MM.1S (cell line): ENCODE measurements at regions not wholly inside any gene's neighbourhood (a gene's known extent, or its start where the extent isn't known, plus 50 kb on each side); places are given as distances from the start of the nearest gene placed in this dataset.

Source experiments
- DNase-seq: peaks from one replicate; pipeline ENCODE4 v3.0.0-alpha.2; 2015
- H2AFZ ChIP-seq: fragments of 300-600 bp; sonication (generic); 2 replicates; pipeline ENCODE4 v1.6.0; 2016; ENCODE audit warnings: antibody characterized with exemption, low read length
- H3F3A ChIP-seq: fragments of 300-600 bp; sonication (generic); 2 replicates; pipeline ENCODE4 v1.6.1; 2016; ENCODE audit warnings: mild to moderate bottlenecking, antibody characterized with exemption, low read length, moderate library complexity, mixed read lengths; ENCODE audit not compliant: insufficient read depth
- H3K27ac ChIP-seq: fragments of 300-600 bp; sonication (generic); 2 replicates; pipeline ENCODE4 v1.5.1; 2016; ENCODE audit warnings: mild to moderate bottlenecking, low read length
- H3K27me3 ChIP-seq: fragments of 300-600 bp; sonication (generic); replicated peaks from 2 replicates; pipeline ENCODE4 v1.6.0; 2016; ENCODE audit warnings: low read length; ENCODE audit not compliant: insufficient read depth
- H3K36me3 ChIP-seq: fragments of 300-600 bp; sonication (generic); replicated peaks from 2 replicates; pipeline ENCODE4 v1.6.1; 2016; ENCODE audit warnings: mild to moderate bottlenecking, low read length, mixed read lengths; ENCODE audit not compliant: insufficient read depth
- H3K4me1 ChIP-seq: fragments of 300-600 bp; sonication (generic); 2 replicates; pipeline ENCODE4 v1.6.1; 2016; ENCODE audit warnings: low read length, mixed read lengths
- H3K4me2 ChIP-seq: fragments of 300-600 bp; sonication (generic); 2 replicates; pipeline ENCODE4 v1.6.0; 2016; ENCODE audit warnings: low read depth, low read length
- H3K4me3 ChIP-seq: fragments of 300-600 bp; sonication (generic); 2 replicates; pipeline ENCODE4 v1.5.1; 2016; ENCODE audit warnings: low read length, mixed read lengths
- H3K79me2 ChIP-seq: fragments of 300-600 bp; sonication (generic); 2 replicates; pipeline ENCODE4 v1.6.1; 2016; ENCODE audit warnings: mixed run types, low read length, mixed read lengths
- H3K9ac ChIP-seq: fragments of 300-600 bp; sonication (generic); 2 replicates; pipeline ENCODE4 v1.6.1; 2016; ENCODE audit warnings: low read length, mixed read lengths
- H3K9me2 ChIP-seq: fragments of 300-600 bp; sonication (generic); replicated peaks from 2 replicates; pipeline ENCODE4 v1.6.1; 2016; ENCODE audit warnings: mild to moderate bottlenecking, low read length, mixed read lengths; ENCODE audit not compliant: insufficient read depth
- H3K9me3 ChIP-seq: fragments of 300-600 bp; sonication (generic); replicated peaks from 2 replicates; pipeline ENCODE4 v1.6.1; 2016; ENCODE audit warnings: mild to moderate bottlenecking, low read length, mixed read lengths; ENCODE audit not compliant: insufficient read depth
- H4K20me1 ChIP-seq: fragments of 300-600 bp; sonication (generic); 2 replicates; pipeline ENCODE4 v1.6.1; 2016; ENCODE audit warnings: mild to moderate bottlenecking, low read length, moderate library complexity, mixed read lengths; ENCODE audit not compliant: insufficient read depth
- EZH2 ChIP-seq: fragments of 300-600 bp; sonication (generic); optimal IDR thresholded peaks from 2 replicates; pipeline ENCODE3; 2017; ENCODE audit warnings: low read depth, mild to moderate bottlenecking, antibody characterized with exemption, low read length, mixed read lengths
- EZH2phosphoT487 ChIP-seq: fragments of 300-600 bp; sonication (generic); IDR thresholded peaks from 2 replicates; pipeline ENCODE4 v1.6.1; 2018; ENCODE audit warnings: antibody characterized with exemption, low read length
- TF ChIP-seq, protein P1 (sequence below): fragments of 300-600 bp; sonication (generic); IDR thresholded peaks from 2 replicates; pipeline ENCODE4 v1.5.1; 2016; ENCODE audit warnings: antibody characterized with exemption, low read length, mixed read lengths

DNA sequence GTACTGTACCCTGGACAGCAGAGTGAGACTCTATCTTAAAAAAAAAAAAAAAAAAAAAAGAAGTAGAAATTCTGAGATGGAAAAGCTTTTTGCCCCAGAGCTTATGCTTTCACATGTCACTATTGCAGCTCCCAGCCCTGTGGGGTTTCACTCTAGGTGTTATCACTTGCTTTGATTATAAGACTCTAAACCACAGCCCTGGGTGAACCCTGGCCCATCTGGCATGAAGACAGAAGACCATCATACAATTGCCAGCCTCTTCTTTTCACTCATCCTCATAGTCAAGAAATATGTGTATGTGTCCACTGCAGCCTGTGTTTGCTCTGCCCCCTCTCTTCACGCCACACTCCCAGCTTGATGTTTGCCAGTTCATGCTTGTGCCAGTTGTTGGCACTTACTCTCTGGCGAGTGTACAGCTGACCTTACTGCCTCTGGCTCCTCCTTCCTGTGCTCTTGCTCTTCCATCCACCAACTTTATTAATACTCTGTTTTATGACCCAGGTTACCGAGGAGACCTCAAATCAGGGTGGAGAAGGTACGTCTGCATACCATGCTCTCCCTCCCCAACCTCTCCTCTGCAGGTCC is 136.7 kb upstream of the NCK2 start:
- H3K79me2 ChIP-seq: no peaks in the 10 kb centered on the region
- H3K9ac ChIP-seq: no peak overlapping the region
- H3F3A ChIP-seq: no peaks in the 10 kb centered on the region
- H3K36me3 ChIP-seq: no peaks in the 10 kb centered on the region
- no peaks in the 10 kb centered on the region for H3K27me3 ChIP-seq
- DNase-seq: no peak
- no peak overlapping the region for H3K27ac ChIP-seq
- no peak overlapping the region for H3K4me2 ChIP-seq
- H3K4me3 ChIP-seq: no peak overlapping the region
- TF ChIP-seq EZH2: no peak
- no peak overlapping the region for H2AFZ ChIP-seq
- H4K20me1 ChIP-seq: no peaks in the 10 kb centered on the region
- H3K9me2 ChIP-seq: no peaks in the 10 kb centered on the region
- H3K9me3 ChIP-seq: no peaks in the 10 kb centered on the region
- no peaks in the 10 kb centered on the region for H3K4me1 ChIP-seq

GRCh38 chr2:105606081-105606480 is 138.6 kb upstream of the NCK2 start:
- Histone ChIP-seq H3K9me3 (no peaks in the 10 kb centered on the region), H3K4me3 (no peak overlapping the region), H3K9ac (no peak overlapping the region), H3K4me2 (no peak overlapping the region), H3K9me2 (no peaks in the 10 kb centered on the region), H3K79me2 (no peaks in the 10 kb centered on the region), H2AFZ (no peak overlapping the region), H3F3A (no peaks in the 10 kb centered on the region), H3K36me3 (no peaks in the 10 kb centered on the region), H3K27me3 (no peaks in the 10 kb centered on the region), H3K4me1 (no peaks in the 10 kb centered on the region), H4K20me1 (no peaks in the 10 kb centered on the region), H3K27ac (no peak overlapping the region)
- TF ChIP-seq EZH2phosphoT487 (no peak), EZH2 (no peak)
- TF ChIP-seq, protein P1, sequence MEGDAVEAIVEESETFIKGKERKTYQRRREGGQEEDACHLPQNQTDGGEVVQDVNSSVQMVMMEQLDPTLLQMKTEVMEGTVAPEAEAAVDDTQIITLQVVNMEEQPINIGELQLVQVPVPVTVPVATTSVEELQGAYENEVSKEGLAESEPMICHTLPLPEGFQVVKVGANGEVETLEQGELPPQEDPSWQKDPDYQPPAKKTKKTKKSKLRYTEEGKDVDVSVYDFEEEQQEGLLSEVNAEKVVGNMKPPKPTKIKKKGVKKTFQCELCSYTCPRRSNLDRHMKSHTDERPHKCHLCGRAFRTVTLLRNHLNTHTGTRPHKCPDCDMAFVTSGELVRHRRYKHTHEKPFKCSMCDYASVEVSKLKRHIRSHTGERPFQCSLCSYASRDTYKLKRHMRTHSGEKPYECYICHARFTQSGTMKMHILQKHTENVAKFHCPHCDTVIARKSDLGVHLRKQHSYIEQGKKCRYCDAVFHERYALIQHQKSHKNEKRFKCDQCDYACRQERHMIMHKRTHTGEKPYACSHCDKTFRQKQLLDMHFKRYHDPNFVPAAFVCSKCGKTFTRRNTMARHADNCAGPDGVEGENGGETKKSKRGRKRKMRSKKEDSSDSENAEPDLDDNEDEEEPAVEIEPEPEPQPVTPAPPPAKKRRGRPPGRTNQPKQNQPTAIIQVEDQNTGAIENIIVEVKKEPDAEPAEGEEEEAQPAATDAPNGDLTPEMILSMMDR: no peak
- DNase-seq: no peak

GRCh38 chr2:105604938-105605337 is 139.8 kb upstream of the NCK2 start:
- Histone ChIP-seq H3K4me3 (no peak overlapping the region), H3K27me3 (no peaks in the 10 kb centered on the region), H3K79me2 (no peaks in the 10 kb centered on the region), H3F3A (peaks cover 3% of the 10 kb centered on the region; the same call in 1 of the 2 replicates), H3K9me2 (no peaks in the 10 kb centered on the region), H4K20me1 (no peaks in the 10 kb centered on the region), H2AFZ (no peak overlapping the region), H3K36me3 (no peaks in the 10 kb centered on the region), H3K9me3 (no peaks in the 10 kb centered on the region), H3K4me1 (peaks cover 3% of the 10 kb centered on the region), H3K27ac (no peak overlapping the region), H3K4me2 (no peak overlapping the region), H3K9ac (no peak overlapping the region)
- DNase-seq: no peak
- no peak for TF ChIP-seq EZH2phosphoT487
- no peak for TF ChIP-seq EZH2
- TF ChIP-seq, protein P1: no peak

- H3F3A ChIP-seq: peaks cover 37% of the 10 kb centered on the region
- DNase-seq: no peak
Measured at GRCh38 chr2:105600949-105601794, 143.5 kb upstream of the NCK2 start.

More at GRCh38 chr2:105600949-105601794, 143.5 kb upstream of the NCK2 start:
- Histone ChIP-seq H3K4me1 (peaks cover 36% of the 10 kb centered on the region), H3K9ac (no peak overlapping the region), H3K27me3 (no peaks in the 10 kb centered on the region), H3K36me3 (no peaks in the 10 kb centered on the region), H3K79me2 (no peaks in the 10 kb centered on the region), H3K9me3 (no peaks in the 10 kb centered on the region), H4K20me1 (no peaks in the 10 kb centered on the region), H3K9me2 (no peaks in the 10 kb centered on the region), H3K27ac (no peak overlapping the region), H2AFZ (no peak overlapping the region), H3K4me3 (no peak overlapping the region), H3K4me2 (no peak overlapping the region)
- TF ChIP-seq EZH2phosphoT487: no peak
- TF ChIP-seq EZH2: no peak
- TF ChIP-seq, protein P1: no peak
